Ramos (cell line): ENCODE measurements at regions not wholly inside any gene's neighbourhood (a gene's known extent, or its start where the extent isn't known, plus 50 kb on each side); places are given as distances from the start of the nearest gene placed in this dataset.
"Not testable (repeated sequence)": the region's sequence is repeated elsewhere in the genome, so short reads cannot be mapped to it uniquely, and the experiment has no call there.

Experiments used
- in situ Hi-C: fragments of 300-500 bp; cut with MboI; formaldehyde crosslinking; loops from one replicate; pipeline ENCODE4 v1.14.3; 2022; ENCODE audit warnings: low sequenced_read_pairs; ENCODE audit not compliant: unreplicated experiment

- in situ Hi-C loops, result no loop called here
These were observed 1349.5 kb downstream of the EFNA5 start for GRCh38 chr5:106321242-106321641.

- in situ Hi-C loops, result no loop called here
These were observed 1356.4 kb downstream of the EFNA5 start for GRCh38 chr5:106314221-106314824.

GRCh38 chr5:106312360-106312759, 1358.4 kb downstream of the EFNA5 start:
- in situ Hi-C loops, result no loop called here

- in situ Hi-C loops, result no loop called here
These were observed 1359.4 kb downstream of the EFNA5 start for GRCh38 chr5:106311230-106311915.

GRCh38 chr5:106307265-106307664, 1363.5 kb downstream of the EFNA5 start:
- in situ Hi-C loops, result no loop called here

- in situ Hi-C loops, result no loop called here
These were observed 1364.3 kb downstream of the EFNA5 start for GRCh38 chr5:106306313-106307028.

GRCh38 chr5:106303911-106304310, 1366.8 kb downstream of the EFNA5 start:
- in situ Hi-C loops, result no loop called here

GRCh38 chr5:106292654-106293053, 1378.1 kb downstream of the EFNA5 start:
- in situ Hi-C loops, result no loop called here

- in situ Hi-C loops, result no loop called here
These were observed 1379.9 kb downstream of the EFNA5 start for GRCh38 chr5:106290841-106291240.

GRCh38 chr5:106288979-106289378, 1381.8 kb downstream of the EFNA5 start:
- in situ Hi-C loops, result no loop called here

GRCh38 chr5:106277540-106278096, 1393.1 kb downstream of the EFNA5 start:
- in situ Hi-C loops, result no loop called here

GRCh38 chr5:106269252-106269843, 1401.4 kb downstream of the EFNA5 start:
- in situ Hi-C loops, result no loop called here

GRCh38 chr5:106267256-106267655, 1403.5 kb downstream of the EFNA5 start:
- in situ Hi-C loops, result no loop called here

GRCh38 chr5:106262395-106262794, 1408.3 kb downstream of the EFNA5 start:
- in situ Hi-C loops, result no loop called here

- in situ Hi-C loops, result not testable (repeated sequence)
These were observed 1411.2 kb downstream of the EFNA5 start for GRCh38 chr5:106259431-106260090.

- in situ Hi-C loops, result no loop called here
These were observed 1412.1 kb downstream of the EFNA5 start for GRCh38 chr5:106258591-106259125.

- in situ Hi-C loops, result no loop called here
These were observed 1416.0 kb downstream of the EFNA5 start for GRCh38 chr5:106254784-106255183.

GRCh38 chr5:106246044-106246745, 1424.5 kb downstream of the EFNA5 start:
- in situ Hi-C loops, result not testable (repeated sequence)

- in situ Hi-C loops, result no loop called here
These were observed 1429.3 kb downstream of the EFNA5 start for GRCh38 chr5:106241409-106241808.
